NOMO-1 (cell line): ENCODE measurements at regions not wholly inside any gene's neighbourhood (a gene's known extent, or its start where the extent isn't known, plus 50 kb on each side); places are given as distances from the start of the nearest gene placed in this dataset.

ENCODE experiments used
- DNase-seq, 2 experiments: peaks; one replicate each; lab custom pipeline; 2025; ENCODE audit not compliant: unreplicated experiment in 2 of 2; lab: John Stamatoyannopoulos, UW

DNA sequence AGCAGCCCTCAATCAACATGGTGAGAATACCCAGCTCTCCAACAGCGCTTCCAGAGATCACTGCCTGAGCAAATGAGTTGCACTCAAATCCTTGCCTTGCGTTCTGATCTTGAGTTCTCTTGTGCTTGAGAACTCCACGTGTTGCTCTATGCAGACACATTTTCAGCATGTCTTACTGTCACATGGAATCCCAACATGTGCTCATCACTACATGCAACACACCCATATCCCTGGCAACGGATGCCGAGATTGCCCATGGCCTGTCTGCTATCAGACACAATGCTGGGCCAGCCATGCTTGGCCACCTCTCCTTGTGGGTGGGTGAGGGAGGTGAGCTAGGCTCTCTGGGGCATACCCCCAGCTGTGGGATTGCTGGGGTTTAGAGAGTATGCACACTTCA, 91.9 kb upstream of the LDAH start:
- no peak for DNase-seq

GRCh38 chr2:20914087-20914486, 91.2 kb upstream of the LDAH start:
- DNase-seq: no peak

DNA sequence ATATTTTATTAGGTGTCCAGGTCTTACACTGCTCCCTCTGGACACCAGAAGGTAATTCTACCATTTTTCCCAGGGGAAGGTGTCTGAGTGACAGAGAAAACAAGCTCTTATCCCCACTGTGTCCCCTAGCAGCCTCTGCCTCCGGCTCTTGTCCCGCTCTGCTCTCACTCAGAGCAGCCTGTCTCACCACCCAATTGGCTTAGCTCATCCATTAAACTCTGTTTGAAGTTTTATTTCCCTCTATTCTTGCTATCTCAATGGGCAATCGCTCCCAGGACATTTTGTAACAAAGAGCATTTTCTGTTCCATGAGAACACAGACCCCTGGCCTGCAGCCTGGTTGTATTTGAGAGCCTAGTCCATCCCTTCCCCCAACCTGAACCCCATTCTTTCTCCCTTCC, 90.6 kb upstream of the LDAH start:
- no peak for DNase-seq

GRCh38 chr2:20900052-20900636, 77.2 kb upstream of the LDAH start:
- DNase-seq: no peak

GRCh38 chr2:20897874-20898453, 75.1 kb upstream of the LDAH start:
- DNase-seq: no peak

- no peak for DNase-seq
These were observed 74.1 kb upstream of the LDAH start for GRCh38 chr2:20897047-20897446.

DNA sequence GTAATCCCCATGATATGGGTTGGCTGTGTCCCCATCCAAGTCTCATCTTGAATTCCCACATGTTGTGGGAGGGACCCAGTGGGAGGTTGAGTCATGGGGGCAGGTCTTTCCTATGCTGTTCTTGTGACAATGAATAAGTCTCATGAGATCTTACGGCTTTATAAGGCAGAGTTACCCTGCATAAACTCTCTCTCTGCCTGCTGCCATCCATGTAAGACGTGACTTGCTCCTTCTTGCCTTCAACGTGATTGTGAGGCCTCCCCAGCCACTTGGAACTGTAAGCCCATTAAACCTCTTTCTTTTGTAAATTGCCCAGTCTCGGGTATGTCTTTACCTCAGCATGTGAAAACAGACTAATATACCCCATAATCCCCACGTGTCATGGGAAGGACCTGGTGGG, 61.9 kb upstream of the LDAH start:
- no peak for DNase-seq

GRCh38 chr2:20882466-20883170, 59.7 kb upstream of the LDAH start:
- no peak for DNase-seq

GRCh38 chr2:20880221-20880771, 57.4 kb upstream of the LDAH start:
- DNase-seq: no peak

- DNase-seq: no peak
These were observed 56.3 kb upstream of the LDAH start for GRCh38 chr2:20879221-20879620.

DNA sequence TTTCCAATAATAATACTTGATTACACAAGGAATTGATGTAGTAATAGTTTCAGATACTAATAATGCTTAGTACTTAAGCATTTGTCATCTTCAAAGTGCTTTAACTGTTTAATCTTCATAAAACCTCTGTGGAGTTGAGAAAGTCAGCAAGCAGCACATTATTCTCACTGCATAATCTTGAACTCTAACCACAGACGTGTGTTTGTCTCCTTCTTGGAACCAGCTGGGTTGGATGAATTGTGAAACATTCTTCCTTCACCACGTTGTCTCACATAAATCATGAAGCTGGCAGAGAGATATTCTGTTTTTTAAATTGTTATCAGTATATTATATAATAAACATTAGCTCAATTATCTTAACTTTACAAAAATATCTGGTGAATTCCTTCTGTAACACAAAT, 55.1 kb upstream of the LDAH start:
- peak in 1 of 2 experiments; percentile 2 for DNase-seq
